Astrocyte (in vitro differentiated cells and primary cell): ENCODE measurements at regions not wholly inside any gene's neighbourhood (a gene's known extent, or its start where the extent isn't known, plus 50 kb on each side); places are given as distances from the start of the nearest gene placed in this dataset.

Experiments used
- EZH2 ChIP-seq: IDR thresholded peaks from 2 replicates; pipeline ENCODE4 v1.6.1; 2012; ENCODE audit warnings: mild to moderate bottlenecking, low read length, inconsistent platforms; ENCODE audit not compliant: insufficient read depth
- TF ChIP-seq, protein P1 (sequence below): IDR thresholded peaks from 2 replicates; pipeline ENCODE4 v1.5.1; 2011; ENCODE audit warnings: low read depth, mild to moderate bottlenecking, inconsistent platforms, low read length, moderate library complexity; ENCODE audit not compliant: insufficient read depth

DNA sequence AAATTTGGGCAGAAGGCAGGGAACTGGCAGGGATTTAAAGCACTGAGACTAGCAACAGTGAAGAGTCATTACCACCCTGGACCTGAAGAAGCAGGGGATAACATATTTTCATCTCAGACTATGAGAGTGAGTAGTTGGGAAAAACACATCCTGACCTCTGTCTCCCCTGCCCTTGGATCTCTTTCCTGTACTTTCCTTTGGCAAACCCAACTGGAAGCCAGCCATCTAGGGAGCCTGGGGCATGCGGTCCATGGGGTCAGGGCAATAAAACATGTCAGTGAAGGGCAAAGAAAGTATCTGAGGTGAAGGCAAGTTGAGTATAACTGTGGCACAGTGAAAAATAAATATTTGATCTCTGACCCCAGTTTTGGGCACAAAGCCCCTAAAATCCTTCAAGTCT lies 698.2 kb downstream of the DOK5 start:
- TF ChIP-seq, protein P1, sequence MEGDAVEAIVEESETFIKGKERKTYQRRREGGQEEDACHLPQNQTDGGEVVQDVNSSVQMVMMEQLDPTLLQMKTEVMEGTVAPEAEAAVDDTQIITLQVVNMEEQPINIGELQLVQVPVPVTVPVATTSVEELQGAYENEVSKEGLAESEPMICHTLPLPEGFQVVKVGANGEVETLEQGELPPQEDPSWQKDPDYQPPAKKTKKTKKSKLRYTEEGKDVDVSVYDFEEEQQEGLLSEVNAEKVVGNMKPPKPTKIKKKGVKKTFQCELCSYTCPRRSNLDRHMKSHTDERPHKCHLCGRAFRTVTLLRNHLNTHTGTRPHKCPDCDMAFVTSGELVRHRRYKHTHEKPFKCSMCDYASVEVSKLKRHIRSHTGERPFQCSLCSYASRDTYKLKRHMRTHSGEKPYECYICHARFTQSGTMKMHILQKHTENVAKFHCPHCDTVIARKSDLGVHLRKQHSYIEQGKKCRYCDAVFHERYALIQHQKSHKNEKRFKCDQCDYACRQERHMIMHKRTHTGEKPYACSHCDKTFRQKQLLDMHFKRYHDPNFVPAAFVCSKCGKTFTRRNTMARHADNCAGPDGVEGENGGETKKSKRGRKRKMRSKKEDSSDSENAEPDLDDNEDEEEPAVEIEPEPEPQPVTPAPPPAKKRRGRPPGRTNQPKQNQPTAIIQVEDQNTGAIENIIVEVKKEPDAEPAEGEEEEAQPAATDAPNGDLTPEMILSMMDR, result no peak
- no peak for TF ChIP-seq EZH2
